Activated T-helper 17 cell treated with anti-CD3 and anti-CD28 coated beads, Interleukin-2, amount 50 U/mL, for 72 hours (primary cell): ENCODE measurements at regions not wholly inside any gene's neighbourhood (a gene's known extent, or its start where the extent isn't known, plus 50 kb on each side); places are given as distances from the start of the nearest gene placed in this dataset.

Source experiments
- ATAC-seq: fragments of 150-1000 bp; cut with Tn5 transposase; replicated peaks from 2 replicates; pipeline ENCODE4 v1.10.0; 2021; ENCODE audit warnings: mild to moderate bottlenecking, moderate library complexity
- H3K27ac Mint-ChIP-seq: one replicate; pipeline ENCODE4 v1.8.0; 2022; ENCODE audit warnings: mixed read lengths
- H3K27me3 Mint-ChIP-seq: one replicate; pipeline ENCODE4 v1.8.0; 2022; ENCODE audit warnings: mixed read lengths
- H3K36me3 Mint-ChIP-seq: one replicate; pipeline ENCODE4 v1.8.0; 2022; ENCODE audit warnings: low read depth, mild to moderate bottlenecking, mixed read lengths
- H3K4me1 Mint-ChIP-seq: one replicate; pipeline ENCODE4 v1.8.0; 2022; ENCODE audit warnings: mixed read lengths
- H3K4me3 Mint-ChIP-seq: one replicate; pipeline ENCODE4 v1.8.0; 2022; ENCODE audit warnings: mild to moderate bottlenecking, mixed read lengths
- H3K9me3 Mint-ChIP-seq: one replicate; pipeline ENCODE4 v1.8.0; 2022; ENCODE audit warnings: mixed read lengths

- H3K27me3 Mint-ChIP-seq = no peaks in the 10 kb centered on the region
- no peaks in the 10 kb centered on the region for H3K36me3 Mint-ChIP-seq
- H3K9me3 Mint-ChIP-seq = no peaks in the 10 kb centered on the region
- H3K4me3 Mint-ChIP-seq = peak overlapping the region; percentile 39
- peaks cover 25% of the 10 kb centered on the region for H3K4me1 Mint-ChIP-seq
- ATAC-seq = no peak
- H3K27ac Mint-ChIP-seq = peak overlapping the region; percentile 62
Observed at GRCh38 chr2:144268036-144268678, 251.8 kb downstream of the ZEB2 start.

- Mint-ChIP-seq H3K4me1 (peaks cover 25% of the 10 kb centered on the region), H3K36me3 (no peaks in the 10 kb centered on the region), H3K27me3 (no peaks in the 10 kb centered on the region), H3K27ac (peak overlapping the region; percentile 44), H3K4me3 (peak overlapping the region; percentile 39), H3K9me3 (no peaks in the 10 kb centered on the region)
- ATAC-seq = peak; percentile 84
Observed at GRCh38 chr2:144267239-144267638, 252.7 kb downstream of the ZEB2 start.

- Mint-ChIP-seq H3K27ac (peak overlapping the region; percentile 75), H3K4me1 (peaks cover 35% of the 10 kb centered on the region), H3K9me3 (no peaks in the 10 kb centered on the region), H3K27me3 (no peaks in the 10 kb centered on the region), H3K4me3 (peak overlapping the region; percentile 2), H3K36me3 (no peaks in the 10 kb centered on the region)
- peak; percentile 45 for ATAC-seq
Observed at GRCh38 chr2:144265654-144266053, 254.3 kb downstream of the ZEB2 start.

GRCh38 chr2:144261966-144262365 is 258.0 kb downstream of the ZEB2 start:
- ATAC-seq = peak; percentile 78
- H3K27me3 Mint-ChIP-seq = no peaks in the 10 kb centered on the region

GRCh38 chr2:144261336-144261735 is 258.6 kb downstream of the ZEB2 start:
- Mint-ChIP-seq H3K27ac (peak overlapping the region; percentile 55), H3K27me3 (no peaks in the 10 kb centered on the region), H3K9me3 (no peaks in the 10 kb centered on the region), H3K36me3 (no peaks in the 10 kb centered on the region), H3K4me3 (peak overlapping the region; percentile 47), H3K4me1 (peaks cover 18% of the 10 kb centered on the region)
- no peak for ATAC-seq

More at GRCh38 chr2:144261966-144262365, 258.0 kb downstream of the ZEB2 start:
- Mint-ChIP-seq H3K9me3 (no peaks in the 10 kb centered on the region), H3K27ac (peak overlapping the region; percentile 55), H3K4me1 (peaks cover 23% of the 10 kb centered on the region), H3K36me3 (no peaks in the 10 kb centered on the region), H3K4me3 (peak overlapping the region; percentile 47)

- no peak overlapping the region for H3K4me3 Mint-ChIP-seq
- peaks cover 10% of the 10 kb centered on the region for H3K4me1 Mint-ChIP-seq
- H3K36me3 Mint-ChIP-seq = peaks cover 9% of the 10 kb centered on the region
- H3K9me3 Mint-ChIP-seq = no peaks in the 10 kb centered on the region
- ATAC-seq = no peak
- no peaks in the 10 kb centered on the region for H3K27me3 Mint-ChIP-seq
- H3K27ac Mint-ChIP-seq = no peak overlapping the region
Observed at GRCh38 chr2:144259332-144259731, 260.6 kb downstream of the ZEB2 start.

- Mint-ChIP-seq H3K4me1 (peaks cover 10% of the 10 kb centered on the region), H3K27ac (no peak overlapping the region), H3K36me3 (peaks cover 9% of the 10 kb centered on the region), H3K4me3 (no peak overlapping the region), H3K27me3 (no peaks in the 10 kb centered on the region), H3K9me3 (peaks cover 2% of the 10 kb centered on the region)
- ATAC-seq = no peak
Observed at GRCh38 chr2:144258154-144258553, 261.8 kb downstream of the ZEB2 start.

GRCh38 chr2:144256996-144257707 is 262.8 kb downstream of the ZEB2 start:
- H3K36me3 Mint-ChIP-seq = peaks cover 9% of the 10 kb centered on the region
- ATAC-seq = peak; percentile 85
- peaks cover 9% of the 10 kb centered on the region for H3K9me3 Mint-ChIP-seq
- H3K27me3 Mint-ChIP-seq = no peaks in the 10 kb centered on the region
- H3K27ac Mint-ChIP-seq = peak overlapping the region; percentile 42
- H3K4me1 Mint-ChIP-seq = peaks cover 10% of the 10 kb centered on the region
- H3K4me3 Mint-ChIP-seq = peak overlapping the region; percentile 35

- H3K4me1 Mint-ChIP-seq = no peaks in the 10 kb centered on the region
- H3K27ac Mint-ChIP-seq = no peak overlapping the region
- ATAC-seq = no peak
- peaks cover 9% of the 10 kb centered on the region for H3K9me3 Mint-ChIP-seq
- H3K4me3 Mint-ChIP-seq = no peak overlapping the region
- peaks cover 9% of the 10 kb centered on the region for H3K36me3 Mint-ChIP-seq
- no peaks in the 10 kb centered on the region for H3K27me3 Mint-ChIP-seq
Observed at GRCh38 chr2:144254342-144255235, 265.3 kb downstream of the ZEB2 start.

- no peak for ATAC-seq
- no peaks in the 10 kb centered on the region for H3K27me3 Mint-ChIP-seq
- peaks cover 9% of the 10 kb centered on the region for H3K36me3 Mint-ChIP-seq
- H3K27ac Mint-ChIP-seq = no peak overlapping the region
- peaks cover 9% of the 10 kb centered on the region for H3K9me3 Mint-ChIP-seq
- peaks cover 8% of the 10 kb centered on the region for H3K4me1 Mint-ChIP-seq
- H3K4me3 Mint-ChIP-seq = no peak overlapping the region
Observed at GRCh38 chr2:144253743-144254142, 266.2 kb downstream of the ZEB2 start.

GRCh38 chr2:144252694-144253093 is 267.2 kb downstream of the ZEB2 start:
- H3K36me3 Mint-ChIP-seq = peaks cover 9% of the 10 kb centered on the region
- H3K27ac Mint-ChIP-seq = no peak overlapping the region
- H3K4me1 Mint-ChIP-seq = peaks cover 12% of the 10 kb centered on the region
- H3K27me3 Mint-ChIP-seq = no peaks in the 10 kb centered on the region
- no peak overlapping the region for H3K4me3 Mint-ChIP-seq
- peaks cover 9% of the 10 kb centered on the region for H3K9me3 Mint-ChIP-seq
- no peak for ATAC-seq

GRCh38 chr2:144249035-144249637 is 270.8 kb downstream of the ZEB2 start:
- Mint-ChIP-seq H3K4me1 (peaks cover 12% of the 10 kb centered on the region), H3K36me3 (no peaks in the 10 kb centered on the region), H3K27me3 (no peaks in the 10 kb centered on the region), H3K9me3 (peaks cover 9% of the 10 kb centered on the region), H3K27ac (peak overlapping the region; percentile 86), H3K4me3 (peak overlapping the region; percentile 61)
- ATAC-seq = peak; percentile 32

- Mint-ChIP-seq H3K36me3 (no peaks in the 10 kb centered on the region), H3K9me3 (peaks cover 9% of the 10 kb centered on the region), H3K27ac (peak overlapping the region; percentile 86), H3K4me1 (peaks cover 12% of the 10 kb centered on the region), H3K27me3 (no peaks in the 10 kb centered on the region), H3K4me3 (peak overlapping the region; percentile 61)
- ATAC-seq = peak; percentile 31
Observed at GRCh38 chr2:144248350-144249034, 271.4 kb downstream of the ZEB2 start.

- ATAC-seq = no peak
- H3K9me3 Mint-ChIP-seq = no peaks in the 10 kb centered on the region
- H3K4me3 Mint-ChIP-seq = no peak overlapping the region
- no peaks in the 10 kb centered on the region for H3K36me3 Mint-ChIP-seq
- H3K27ac Mint-ChIP-seq = no peak overlapping the region
- peaks cover 19% of the 10 kb centered on the region for H3K4me1 Mint-ChIP-seq
- no peaks in the 10 kb centered on the region for H3K27me3 Mint-ChIP-seq
Observed at GRCh38 chr2:144244938-144245337, 275.0 kb downstream of the ZEB2 start.
